Suppressor macrophage treated with lipopolysaccharide for 4 hours (primary cell): ENCODE measurements at regions not wholly inside any gene's neighbourhood (a gene's known extent, or its start where the extent isn't known, plus 50 kb on each side); places are given as distances from the start of the nearest gene placed in this dataset.

Source experiments
- DNase-seq: peaks from one replicate; pipeline ENCODE4 v3.0.0-alpha.2; 2020

- no peak for DNase-seq
Measured at GRCh38 chr14:80146941-80147340, 64.4 kb downstream of the DIO2 start.

- DNase-seq: no peak
Measured at GRCh38 chr14:80136358-80136757, 74.9 kb downstream of the DIO2 start.

GRCh38 chr14:80135305-80136088 is 75.8 kb downstream of the DIO2 start:
- DNase-seq: no peak

- no peak for DNase-seq
Measured at GRCh38 chr14:80134321-80134720, 77.0 kb downstream of the DIO2 start.

- DNase-seq: no peak
Measured at GRCh38 chr14:80133457-80133856, 77.8 kb downstream of the DIO2 start.

GRCh38 chr14:80127466-80127865 is 83.8 kb downstream of the DIO2 start:
- DNase-seq: no peak

- DNase-seq: no peak
Measured at GRCh38 chr14:80124794-80125193, 86.5 kb downstream of the DIO2 start.

GRCh38 chr14:80117876-80118275 is 93.4 kb downstream of the DIO2 start:
- DNase-seq: no peak

GRCh38 chr14:80116157-80116556 is 95.1 kb downstream of the DIO2 start:
- no peak for DNase-seq

GRCh38 chr14:80110721-80111120 is 100.6 kb downstream of the DIO2 start:
- no peak for DNase-seq

- DNase-seq: no peak
Measured at GRCh38 chr14:80109055-80109454, 102.2 kb downstream of the DIO2 start.

GRCh38 chr14:80108430-80108829 is 102.9 kb downstream of the DIO2 start:
- DNase-seq: no peak

GRCh38 chr14:80105488-80105994 is 105.8 kb downstream of the DIO2 start:
- no peak for DNase-seq

GRCh38 chr14:80101835-80102234 is 109.5 kb downstream of the DIO2 start:
- no peak for DNase-seq

- DNase-seq: no peak
Measured at GRCh38 chr14:80100681-80101080, 110.6 kb downstream of the DIO2 start.

- no peak for DNase-seq
Measured at GRCh38 chr14:80095623-80096022, 115.7 kb downstream of the DIO2 start.

- no peak for DNase-seq
Measured at GRCh38 chr14:80087411-80087810, 123.9 kb downstream of the DIO2 start.

GRCh38 chr14:80084196-80084595 is 127.1 kb downstream of the DIO2 start:
- DNase-seq: no peak

- no peak for DNase-seq
Measured at GRCh38 chr14:80080601-80081000, 130.7 kb downstream of the DIO2 start.

GRCh38 chr14:80078501-80078900 is 132.8 kb downstream of the DIO2 start:
- no peak for DNase-seq

GRCh38 chr14:80077262-80077661 is 134.0 kb downstream of the DIO2 start:
- DNase-seq: no peak

GRCh38 chr14:80074900-80075574 is 136.3 kb downstream of the DIO2 start:
- no peak for DNase-seq

GRCh38 chr14:80059041-80059440 is 152.3 kb downstream of the DIO2 start:
- DNase-seq: no peak

- DNase-seq: no peak
Measured at GRCh38 chr14:80056497-80056801, 154.9 kb downstream of the DIO2 start.
